AG20443 (cell line): ENCODE measurements at regions not wholly inside any gene's neighbourhood (a gene's known extent, or its start where the extent isn't known, plus 50 kb on each side); places are given as distances from the start of the nearest gene placed in this dataset.
"Not testable (repeated sequence)": the region's sequence is repeated elsewhere in the genome, so short reads cannot be mapped to it uniquely, and the experiment has no call there.

Experiments used
- DNase-seq: peaks from one replicate; pipeline ENCODE4 v3.0.0; 2012; ENCODE audit warnings: low spot score, mixed read lengths

DNA sequence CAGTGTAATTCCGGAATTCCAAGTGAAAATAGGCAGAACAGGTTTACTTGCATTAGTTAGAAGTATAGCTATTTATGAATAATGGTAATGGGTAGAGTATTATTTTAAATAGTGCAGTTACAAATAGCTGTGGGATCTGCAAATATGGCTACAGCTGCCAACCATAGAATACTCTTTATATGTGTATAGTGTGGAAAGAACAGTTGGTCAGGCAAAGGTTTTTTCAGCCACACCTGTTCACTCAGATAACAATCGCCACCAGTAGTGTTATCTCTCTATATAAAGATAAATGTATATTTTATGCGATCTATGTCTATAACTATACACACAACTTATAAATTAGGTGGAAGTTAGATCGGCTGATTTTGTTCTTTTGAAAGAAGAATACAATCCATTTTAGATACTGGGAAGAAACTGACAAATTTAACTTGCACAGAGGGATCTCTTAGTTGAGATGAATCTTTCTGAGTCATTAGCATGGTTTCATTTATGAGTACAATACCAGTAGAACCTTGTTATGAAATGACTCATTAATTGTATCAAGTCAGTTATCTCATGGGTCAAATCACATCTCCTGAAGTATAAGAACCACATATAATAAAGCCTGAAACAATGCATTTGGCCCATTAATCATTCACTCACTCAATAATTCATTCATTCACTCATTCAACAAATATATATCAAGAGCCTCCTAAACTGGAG is 100.9 kb upstream of the NR3C2 start:
- DNase-seq, result no peak

DNA sequence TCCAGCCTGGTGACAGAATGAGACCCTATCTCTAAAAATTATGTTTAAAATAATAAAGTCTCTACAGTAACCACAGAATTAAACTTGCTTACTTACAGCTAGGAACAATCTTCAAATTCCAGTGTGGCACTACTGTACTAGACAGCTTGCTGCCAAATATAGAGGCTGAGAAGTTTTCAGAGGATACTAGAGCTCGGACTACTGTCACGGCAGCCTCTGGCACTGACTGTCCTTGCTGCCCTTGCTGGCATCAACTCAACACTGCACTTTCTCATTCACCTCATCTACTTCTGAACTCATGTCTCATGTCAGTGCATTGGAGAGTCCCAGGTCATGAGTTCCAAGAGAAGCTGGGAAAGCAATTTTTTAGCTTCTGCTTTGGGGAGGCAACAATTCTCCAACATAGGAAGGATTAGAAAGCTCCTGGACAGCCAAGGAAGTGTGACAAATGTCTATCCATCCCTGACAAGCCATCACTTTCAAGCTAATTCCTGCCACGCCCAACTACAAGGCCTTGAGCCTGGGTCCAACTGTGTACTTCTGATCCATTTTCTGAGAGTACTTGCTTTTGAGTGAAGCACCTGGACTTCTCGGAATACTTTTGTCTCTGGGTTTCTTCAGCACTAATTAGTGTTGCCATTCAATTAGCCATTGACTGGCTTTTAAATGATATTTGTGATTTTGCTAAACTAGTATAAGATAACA is 98.6 kb upstream of the NR3C2 start:
- no peak for DNase-seq

DNA sequence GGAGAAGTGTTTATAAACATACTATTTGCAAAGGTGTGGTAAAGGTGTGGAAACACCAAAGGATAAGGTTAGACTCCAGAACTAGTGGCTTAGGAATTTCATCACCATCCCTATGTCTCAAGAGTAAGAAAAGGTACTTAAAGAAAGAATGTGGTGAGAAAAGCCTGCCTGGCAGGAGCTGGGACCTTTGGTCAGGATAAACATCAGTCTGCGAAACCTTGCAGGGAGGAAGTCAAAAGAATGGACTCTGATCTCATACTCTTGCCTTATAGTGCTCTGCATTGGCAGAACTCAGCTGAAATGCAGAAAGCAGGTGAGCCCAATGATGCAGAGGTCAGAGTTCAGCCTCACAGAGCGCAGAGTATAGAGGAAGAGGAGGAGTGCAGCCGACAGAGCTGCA is 97.2 kb upstream of the NR3C2 start:
- no peak for DNase-seq

DNA sequence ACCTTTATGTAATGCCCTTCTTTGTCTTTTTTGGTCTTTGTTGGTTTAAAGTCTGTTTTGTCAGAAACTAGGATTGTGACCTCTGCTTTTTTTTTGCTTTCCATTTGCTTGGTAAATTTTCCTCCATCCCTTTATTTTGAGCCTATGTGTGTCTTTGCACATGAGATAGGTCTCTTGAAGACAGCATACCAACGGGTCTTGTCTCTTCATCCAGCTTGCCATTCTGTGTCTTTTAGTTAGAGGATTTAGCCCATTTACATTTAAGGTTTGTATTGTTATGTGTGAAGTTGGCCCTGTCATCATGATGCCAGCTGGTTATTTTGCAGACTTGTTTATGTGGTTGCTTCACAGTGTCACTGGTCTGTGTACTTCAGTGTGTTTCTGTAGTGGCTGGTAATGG is 91.6 kb upstream of the NR3C2 start:
- not testable (repeated sequence) for DNase-seq

DNA sequence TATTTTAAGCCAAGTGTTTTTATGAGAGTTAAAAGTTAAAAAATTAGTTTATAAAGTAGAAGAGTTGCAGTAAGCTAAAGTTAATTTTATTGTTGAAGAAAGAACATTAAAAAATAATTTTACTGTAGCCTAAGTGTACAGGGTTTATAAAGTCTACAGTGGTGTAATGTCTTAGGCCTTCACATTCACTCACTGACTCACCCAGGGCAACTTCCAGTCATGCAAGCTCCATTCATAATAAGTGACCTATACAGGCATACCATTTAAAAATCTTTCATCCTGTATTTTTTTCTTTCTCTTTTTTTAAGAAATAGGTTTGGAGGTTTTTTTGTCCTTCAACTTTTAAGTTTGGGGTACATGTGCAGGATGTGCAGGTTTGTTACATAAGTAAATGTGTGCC is 87.9 kb upstream of the NR3C2 start:
- no peak for DNase-seq

DNA sequence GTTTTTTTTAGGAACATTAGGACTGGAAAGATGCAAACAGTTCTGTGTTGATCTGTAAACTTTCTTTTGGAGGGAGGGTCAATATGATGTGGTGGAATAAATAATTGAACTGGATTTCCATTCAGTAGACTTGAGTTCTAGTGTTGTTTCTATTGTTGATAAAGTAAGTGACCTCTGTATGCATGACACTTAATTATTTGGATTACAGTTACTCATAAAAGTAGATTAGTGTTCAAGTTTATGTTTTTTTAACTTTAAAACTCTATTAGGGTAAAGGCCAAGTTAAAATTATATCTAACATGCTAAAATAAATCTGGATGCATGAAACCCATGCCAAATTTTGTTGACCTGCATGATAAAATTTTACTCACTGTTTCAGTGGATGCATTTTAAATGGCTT is 85.4 kb upstream of the NR3C2 start:
- no peak for DNase-seq

DNA sequence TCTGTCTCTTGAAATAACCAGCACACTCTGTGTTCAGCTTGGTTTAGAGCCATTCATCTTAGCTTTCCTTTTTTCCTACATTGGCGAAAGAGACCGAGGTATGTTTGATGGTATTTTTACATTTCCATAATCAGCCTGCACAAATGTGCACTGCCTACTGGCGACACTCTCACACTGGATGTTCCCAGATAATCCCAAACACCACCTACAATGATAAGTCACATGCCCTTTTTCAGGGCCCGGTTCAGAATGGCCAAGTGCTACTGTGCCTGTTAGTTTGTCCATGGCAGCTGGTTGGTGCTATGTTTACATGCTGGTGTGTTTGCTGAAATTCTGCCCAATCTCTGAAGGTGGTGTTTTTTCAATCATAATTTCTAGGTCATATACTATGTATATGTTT is 80.8 kb upstream of the NR3C2 start:
- no peak for DNase-seq

DNA sequence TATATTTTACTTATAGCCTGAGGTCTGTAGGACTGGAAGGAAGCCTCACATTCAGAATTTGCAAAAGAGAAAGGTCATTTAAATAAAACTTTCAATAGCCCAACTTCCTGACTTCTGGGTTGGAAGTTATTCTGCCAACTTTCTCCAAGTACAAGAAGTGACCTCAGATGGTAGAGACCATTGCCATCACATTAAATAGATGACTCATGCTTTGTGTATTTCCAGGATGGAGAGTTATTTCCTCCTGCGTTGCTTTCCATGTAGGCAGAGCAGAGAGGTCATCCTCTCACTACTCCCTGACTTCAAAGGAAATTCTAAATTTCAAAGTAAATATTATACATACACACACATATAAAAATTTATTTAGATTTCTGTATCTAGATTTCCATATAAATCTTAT is 73.0 kb upstream of the NR3C2 start:
- DNase-seq, result no peak

DNA sequence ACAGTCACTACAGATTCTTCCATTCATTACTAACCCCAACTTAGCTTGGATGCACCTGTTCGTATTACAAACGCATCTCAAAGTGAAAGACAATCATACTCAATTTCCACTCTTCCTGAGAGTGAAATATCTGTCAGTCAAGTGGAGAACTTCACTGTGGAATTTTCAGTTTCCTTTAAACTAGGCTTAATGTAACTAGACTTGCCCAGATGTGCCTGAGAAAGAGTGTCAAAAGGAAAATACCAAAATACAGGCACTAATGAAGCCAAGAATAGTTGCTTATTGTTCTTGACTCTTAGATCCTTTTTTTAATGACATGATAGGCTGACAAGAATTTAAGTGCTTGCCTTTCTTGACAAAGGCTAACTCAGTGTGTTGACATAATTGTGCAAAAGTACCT is 72.4 kb upstream of the NR3C2 start:
- no peak for DNase-seq

DNA sequence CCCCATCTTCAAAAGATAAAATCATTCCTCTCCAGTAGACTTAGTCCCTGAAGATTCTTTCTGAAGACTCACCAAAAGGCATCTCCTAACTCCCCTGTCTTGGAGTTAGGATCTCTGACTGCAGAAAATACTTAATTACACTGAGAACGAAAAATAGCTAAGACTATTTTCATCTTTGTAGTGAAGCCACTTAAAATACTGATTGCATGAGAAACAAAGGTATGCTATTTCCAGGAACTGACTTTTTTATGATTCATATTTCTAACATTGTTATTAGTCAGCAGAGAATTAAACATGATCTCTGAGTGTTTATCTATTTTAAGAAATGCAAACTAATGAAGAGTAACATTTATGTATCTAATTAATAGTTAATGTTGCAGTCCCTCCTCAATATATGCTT is 71.8 kb upstream of the NR3C2 start:
- DNase-seq, result no peak

DNA sequence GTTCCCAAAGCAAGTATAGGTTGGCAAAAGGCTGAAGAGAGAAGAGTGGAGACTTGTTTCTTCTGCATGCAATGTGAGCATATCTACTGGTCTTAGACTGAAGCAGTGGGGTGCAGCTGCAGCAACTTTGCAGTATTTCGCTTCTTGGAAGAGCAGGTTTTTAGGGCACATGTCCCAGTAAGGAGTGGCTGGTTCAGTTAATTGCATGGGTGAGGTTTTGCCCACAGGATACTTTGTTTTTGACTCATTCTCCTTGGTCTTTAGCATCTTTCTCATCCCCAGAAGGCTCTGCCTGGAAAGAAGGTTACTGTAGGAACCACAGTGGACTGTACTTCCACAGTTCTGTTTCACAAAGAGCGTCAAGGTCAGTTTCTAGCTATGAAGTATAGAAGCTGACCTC is 68.0 kb upstream of the NR3C2 start:
- no peak for DNase-seq

DNA sequence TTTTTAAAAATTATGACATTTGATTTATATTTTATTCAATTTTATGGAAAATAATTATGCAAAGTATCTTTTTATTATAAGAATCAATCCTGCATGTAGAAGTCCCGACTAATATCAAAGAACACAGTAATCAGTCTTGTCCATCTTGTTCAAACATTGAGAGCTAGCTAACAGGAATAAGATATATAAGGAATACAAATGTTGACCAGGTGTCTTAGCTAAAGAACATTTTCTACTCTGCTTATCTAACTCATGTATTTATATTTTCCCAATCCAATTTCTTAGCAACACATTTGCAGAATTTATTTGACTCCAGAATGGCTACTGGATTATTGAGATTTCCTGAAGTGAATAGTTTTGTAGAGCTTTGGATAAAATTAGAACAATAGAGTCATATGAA is 61.5 kb upstream of the NR3C2 start:
- DNase-seq, result no peak

DNA sequence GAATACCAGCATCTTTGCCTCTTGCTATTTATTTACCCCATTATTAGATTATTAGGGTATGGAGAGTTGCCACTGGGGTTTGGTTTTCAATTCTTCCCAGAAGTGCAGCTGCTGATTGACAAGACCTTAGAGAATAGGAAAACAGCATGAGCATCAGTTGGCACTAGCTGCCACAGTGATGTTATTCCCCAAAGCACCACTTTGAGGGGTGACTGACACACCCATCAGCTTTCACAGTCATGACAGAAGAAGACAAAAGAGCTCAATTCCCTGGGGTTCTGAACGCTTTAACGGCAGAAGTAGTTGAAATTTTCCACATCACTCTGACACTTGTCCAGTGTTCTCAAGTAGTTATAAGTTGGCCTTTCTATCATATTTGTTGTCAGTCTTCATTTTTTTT is 55.0 kb upstream of the NR3C2 start:
- DNase-seq, result no peak

DNA sequence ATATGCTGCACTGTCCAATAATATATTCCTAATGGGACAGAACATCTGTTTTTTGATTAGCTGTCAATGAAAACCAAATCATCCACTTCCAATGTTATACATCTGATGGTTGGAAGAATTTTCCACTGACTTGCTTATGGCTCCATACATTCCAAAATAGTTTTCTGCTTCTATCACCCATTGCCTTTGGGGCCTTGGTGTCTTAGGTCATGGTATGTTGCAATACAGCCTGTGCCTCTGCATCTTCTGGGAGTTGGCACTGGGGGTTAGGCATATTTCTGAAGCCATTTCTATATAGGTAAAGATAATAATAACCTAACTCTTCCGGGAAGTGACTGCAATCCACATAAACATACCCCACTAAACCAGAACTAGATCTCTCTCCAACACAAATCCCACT is 53.2 kb upstream of the NR3C2 start:
- no peak for DNase-seq
